HG02623 (cell line): ENCODE measurements at regions not wholly inside any gene's neighbourhood (a gene's known extent, or its start where the extent isn't known, plus 50 kb on each side); places are given as distances from the start of the nearest gene placed in this dataset.

Experiments used
- ATAC-seq: cut with Tn5 transposase; IDR thresholded peaks from one replicate; pipeline ENCODE4 v1.9.1; 2021; ENCODE audit warnings: moderate library complexity; ENCODE audit not compliant: unreplicated experiment

DNA sequence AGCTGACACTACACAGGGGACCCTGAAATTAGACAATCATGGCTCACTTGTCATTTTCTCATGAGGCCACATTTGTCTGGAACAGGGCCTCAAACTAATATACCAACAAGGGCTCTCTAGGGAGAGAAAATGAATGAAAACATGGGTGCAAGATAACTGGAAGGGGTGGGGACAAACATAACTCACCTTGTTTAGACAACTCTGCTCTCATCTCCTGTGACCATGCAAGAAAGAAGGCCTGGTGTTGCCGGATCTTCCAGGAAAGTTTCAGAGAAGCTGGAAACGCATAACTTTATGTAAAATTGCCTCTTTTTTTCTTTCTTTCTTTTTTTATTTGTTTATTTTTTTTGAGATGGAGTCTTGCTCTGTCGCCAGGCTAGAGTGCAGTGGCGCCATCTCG is 80.4 kb upstream of the SPRED2 start:
- ATAC-seq, result no peak

DNA sequence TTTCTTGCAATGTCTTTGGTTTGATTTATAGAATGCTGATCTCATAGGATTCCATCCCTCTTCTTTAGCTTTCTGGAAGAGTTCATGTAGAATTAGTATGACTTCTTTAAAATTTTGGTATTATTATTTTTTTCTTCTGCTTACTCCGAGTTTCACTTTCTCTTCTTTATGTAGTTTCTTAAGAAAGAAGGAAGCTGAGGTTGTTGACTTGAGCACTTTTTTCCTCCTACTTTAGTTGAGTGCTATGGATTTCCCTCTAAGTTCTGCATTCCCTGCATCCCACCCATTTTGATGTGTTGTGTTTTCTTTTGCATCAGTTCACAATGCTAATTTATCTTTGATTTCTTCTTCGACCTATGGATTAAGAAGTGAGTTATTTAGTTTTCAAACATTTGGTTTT is 78.9 kb upstream of the SPRED2 start:
- no peak for ATAC-seq

DNA sequence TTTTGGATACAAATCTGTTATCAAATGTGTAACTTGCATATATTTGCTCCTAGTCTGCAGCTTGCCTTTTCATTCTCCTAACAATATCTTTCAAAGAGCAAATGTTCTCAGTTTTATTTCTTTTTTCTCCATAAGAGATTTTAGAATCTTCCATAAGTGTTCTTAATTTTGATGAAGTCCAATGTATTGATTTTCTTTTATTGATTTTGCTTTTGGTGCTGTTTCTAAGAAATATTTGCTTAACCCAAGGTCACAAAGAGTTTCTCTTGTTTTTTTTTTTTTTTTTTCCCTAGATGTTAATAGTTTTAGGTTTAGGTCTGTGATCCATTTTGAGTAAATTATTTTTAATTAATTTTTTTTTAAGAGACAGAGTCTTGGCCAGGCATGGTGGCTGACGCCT is 75.8 kb upstream of the SPRED2 start:
- ATAC-seq, result no peak

GRCh38 chr2:65507102-65508069 is 75.0 kb upstream of the SPRED2 start:
- no peak for ATAC-seq

DNA sequence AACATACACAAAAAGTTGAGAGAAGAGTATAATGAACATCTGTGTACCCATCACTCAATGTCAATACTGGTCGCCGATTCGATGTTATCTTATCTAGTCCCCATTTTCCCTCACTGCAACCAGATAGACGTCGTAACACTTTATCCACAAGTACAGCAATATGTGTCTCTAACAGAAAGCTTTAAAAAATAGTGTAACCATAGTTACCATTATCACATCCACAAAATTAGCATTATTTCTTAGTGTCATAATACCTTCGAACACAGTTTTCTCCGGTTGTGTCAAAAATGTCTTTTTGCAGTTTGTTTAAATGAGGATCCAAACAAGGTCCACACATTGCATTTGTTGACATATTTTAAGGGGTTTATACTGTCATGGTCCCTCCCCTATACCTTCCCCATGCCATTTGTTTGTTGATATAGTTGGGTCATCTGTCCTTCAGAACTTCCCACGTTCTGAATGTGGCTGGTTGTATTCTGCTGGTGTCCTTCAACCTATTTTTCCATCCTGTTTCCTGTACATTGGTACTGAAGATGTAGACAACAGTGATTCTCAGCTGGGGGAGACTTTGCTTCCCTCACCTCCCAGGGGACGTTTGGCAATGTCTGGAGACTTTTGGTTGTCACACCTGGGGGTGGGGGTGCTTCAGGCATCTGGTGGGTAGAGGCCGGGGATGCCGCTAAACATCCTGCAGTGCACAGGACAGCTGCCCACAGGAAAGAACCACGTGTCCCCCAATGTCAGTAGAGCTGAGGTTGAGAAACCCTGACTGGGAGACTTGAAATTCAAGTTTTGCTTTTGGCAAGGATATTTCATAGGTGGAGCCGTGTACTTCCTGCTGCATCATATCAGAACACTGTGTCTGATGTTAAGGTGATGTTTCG is 72.7 kb upstream of the SPRED2 start:
- no peak for ATAC-seq

- ATAC-seq, result no peak
Measured at GRCh38 chr2:65504201-65504600, 71.8 kb upstream of the SPRED2 start.

DNA sequence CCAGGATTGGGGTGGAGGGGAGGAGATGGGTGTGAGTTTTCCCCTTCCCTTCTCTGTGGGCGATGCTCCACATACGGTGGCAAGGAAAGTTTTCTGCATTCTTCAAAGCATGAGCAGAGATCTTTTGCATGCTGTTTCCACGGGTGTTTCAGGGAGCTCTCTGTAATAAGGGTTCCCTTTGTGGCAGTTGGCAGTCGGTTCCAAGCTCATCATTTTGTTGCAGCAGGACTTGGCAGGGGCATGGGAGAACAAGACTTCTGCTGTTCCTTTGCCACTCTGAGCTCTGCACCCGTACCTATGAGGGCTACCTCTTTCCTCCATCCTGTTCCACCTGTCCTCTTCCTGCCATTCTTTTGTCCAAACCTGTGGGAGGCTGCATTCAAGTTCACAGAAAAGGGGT is 71.3 kb upstream of the SPRED2 start:
- no peak for ATAC-seq

GRCh38 chr2:65501836-65502235 is 69.4 kb upstream of the SPRED2 start:
- no peak for ATAC-seq

GRCh38 chr2:65501074-65501473 is 68.7 kb upstream of the SPRED2 start:
- no peak for ATAC-seq

DNA sequence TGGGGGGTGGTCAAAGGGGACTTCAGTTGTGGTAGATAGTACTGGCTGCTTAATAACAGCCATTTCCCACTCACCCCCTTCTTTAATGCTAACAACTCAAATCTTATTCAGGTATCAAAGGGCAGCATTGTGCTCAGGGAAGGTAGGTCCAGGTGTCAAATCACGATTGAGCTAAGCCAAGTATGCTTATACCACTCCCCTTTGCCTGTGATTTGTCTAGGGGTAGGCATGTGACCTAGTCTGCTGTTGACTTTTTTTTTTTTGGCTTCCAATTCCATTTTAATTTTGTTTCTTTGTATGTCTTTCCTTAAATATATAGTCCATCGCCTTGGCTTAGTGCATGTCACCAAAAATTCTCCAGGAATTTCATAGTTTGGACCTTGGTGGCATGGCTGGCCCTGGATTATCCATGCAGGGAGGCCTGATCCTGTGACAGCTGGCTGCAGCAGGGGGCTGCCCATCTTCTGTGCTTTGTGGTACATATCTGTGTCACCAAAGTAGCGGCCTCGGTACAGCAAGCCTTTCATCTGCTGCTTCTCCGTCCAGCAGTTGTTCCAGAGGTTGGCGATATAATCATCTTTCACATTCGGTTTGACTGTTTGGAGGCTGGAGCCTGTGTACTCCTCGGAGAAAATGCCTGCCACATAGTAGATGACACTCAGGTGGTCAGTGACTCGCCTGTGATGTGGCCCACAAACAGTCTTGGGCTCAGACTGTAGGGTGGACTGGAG is 68.1 kb upstream of the SPRED2 start:
- ATAC-seq, result no peak

GRCh38 chr2:65499216-65499615 is 66.8 kb upstream of the SPRED2 start:
- ATAC-seq, result no peak

GRCh38 chr2:65498396-65498795 is 66.0 kb upstream of the SPRED2 start:
- ATAC-seq, result no peak

GRCh38 chr2:65495251-65495877 is 63.0 kb upstream of the SPRED2 start:
- ATAC-seq, result no peak

DNA sequence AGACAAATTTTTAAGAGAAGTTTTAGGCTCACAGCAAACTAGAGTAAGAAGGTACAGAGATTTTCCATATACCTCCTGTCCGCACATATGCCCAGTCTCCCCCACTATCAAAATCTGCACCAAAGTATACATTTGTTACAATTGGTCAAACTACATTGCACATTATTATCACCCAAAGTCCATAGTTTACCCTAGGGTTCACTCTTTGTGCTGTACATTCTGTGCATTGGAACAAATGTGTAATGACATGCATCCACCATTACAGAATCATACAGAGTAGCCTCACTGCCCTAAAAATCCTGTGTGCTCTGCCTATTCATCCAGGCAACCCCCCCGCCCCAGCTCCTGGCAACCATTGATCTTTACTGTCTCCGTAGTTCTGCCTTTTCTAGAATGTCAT is 61.7 kb upstream of the SPRED2 start:
- no peak for ATAC-seq

GRCh38 chr2:65491381-65491905 is 59.0 kb upstream of the SPRED2 start:
- no peak for ATAC-seq

- no peak for ATAC-seq
Measured at GRCh38 chr2:65490222-65490621, 57.8 kb upstream of the SPRED2 start.

DNA sequence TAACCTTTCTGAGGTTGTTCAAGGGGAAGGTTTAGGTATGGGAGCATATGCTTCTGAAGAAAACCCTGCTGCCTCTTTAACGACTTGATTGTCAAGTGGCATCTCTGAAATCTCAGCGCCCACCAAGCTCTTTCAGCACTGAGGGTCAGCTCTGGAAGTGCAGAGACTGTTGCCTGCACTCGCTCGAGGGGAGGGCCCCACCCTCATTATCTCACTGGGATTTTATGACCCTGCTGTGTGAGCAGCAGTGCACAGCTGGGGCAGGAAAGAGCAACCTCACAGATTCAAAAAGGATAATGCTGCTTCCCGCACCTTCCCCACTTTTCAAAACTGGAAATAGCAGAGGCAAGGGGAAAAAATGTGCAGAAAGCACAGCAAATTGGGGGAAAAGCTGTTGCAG is 56.9 kb upstream of the SPRED2 start:
- ATAC-seq, result no peak

DNA sequence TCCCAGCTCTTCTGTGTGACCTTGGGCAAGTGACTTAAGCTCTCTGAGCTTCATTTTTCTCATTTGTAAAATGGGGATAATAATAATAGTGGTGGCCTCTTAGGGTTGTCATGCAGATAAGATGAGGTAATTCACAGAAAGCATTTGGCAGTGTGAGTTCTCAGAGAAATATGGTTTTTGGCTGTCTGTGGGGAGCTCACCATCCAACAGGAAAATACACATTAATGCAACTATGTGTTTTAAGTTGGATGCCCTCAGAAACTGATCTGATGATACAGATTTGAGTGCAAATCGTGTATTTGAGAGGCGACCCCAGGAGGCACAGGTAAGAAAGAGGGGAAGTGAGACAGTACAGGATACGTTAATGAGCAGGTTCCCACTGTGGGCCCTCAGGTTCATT is 56.1 kb upstream of the SPRED2 start:
- no peak for ATAC-seq

- no peak for ATAC-seq
Measured at GRCh38 chr2:65487404-65487803, 55.0 kb upstream of the SPRED2 start.

GRCh38 chr2:65486802-65487201 is 54.4 kb upstream of the SPRED2 start:
- no peak for ATAC-seq
